Parathyroid adenoma (tissue), 2 donors: ENCODE measurements at regions not wholly inside any gene's neighbourhood (a gene's known extent, or its start where the extent isn't known, plus 50 kb on each side); places are given as distances from the start of the nearest gene placed in this dataset.

Experiments
- H2AFZ ChIP-seq: fragments of 300-600 bp; sonication (generic); one replicate; pipeline ENCODE4 v1.7.0; 2017; ENCODE audit warnings: antibody characterized with exemption, mild to moderate bottlenecking
- H3K27ac ChIP-seq: fragments of 300-600 bp; sonication (generic); one replicate; pipeline ENCODE4 v1.7.0; 2017
- H3K27me3 ChIP-seq: fragments of 300-600 bp; sonication (generic); one replicate; pipeline ENCODE4 v1.7.0; 2017; ENCODE audit warnings: low read length; ENCODE audit not compliant: control insufficient read depth, insufficient read depth
- H3K36me3 ChIP-seq: fragments of 300-600 bp; sonication (generic); one replicate; pipeline ENCODE4 v1.7.0; 2017; ENCODE audit warnings: low read length; ENCODE audit not compliant: control insufficient read depth, insufficient read depth
- H3K4me1 ChIP-seq: fragments of 300-600 bp; sonication (generic); one replicate; pipeline ENCODE4 v1.7.0; 2017; ENCODE audit warnings: control low read depth
- H3K4me2 ChIP-seq: fragments of 300-600 bp; sonication (generic); one replicate; pipeline ENCODE4 v1.7.0; 2017; ENCODE audit warnings: low read length
- H3K4me3 ChIP-seq: fragments of 300-600 bp; sonication (generic); one replicate; pipeline ENCODE4 v1.7.0; 2017; ENCODE audit warnings: low read depth, low read length
- H3K79me2 ChIP-seq: fragments of 300-600 bp; sonication (generic); one replicate; pipeline ENCODE4 v1.7.0; 2017; ENCODE audit warnings: control low read depth
- H3K9ac ChIP-seq: fragments of 300-600 bp; sonication (generic); one replicate; pipeline ENCODE4 v1.7.0; 2017; ENCODE audit warnings: mild to moderate bottlenecking
- H3K9me3 ChIP-seq: fragments of 300-600 bp; sonication (generic); one replicate; pipeline ENCODE4 v1.7.0; 2017; ENCODE audit warnings: low read length; ENCODE audit not compliant: control insufficient read depth
- CTCF ChIP-seq: fragments of 300-600 bp; sonication (generic); IDR thresholded peaks from one replicate; pipeline ENCODE4 v1.7.0; 2017; ENCODE audit warnings: antibody characterized with exemption, mild to moderate bottlenecking
- donor health status: primary hyperparathyroidism.

- Histone ChIP-seq H2AFZ (no peak overlapping the region), H3K9ac (no peak overlapping the region), H3K27me3 (no peaks in the 10 kb centered on the region), H3K4me1 (no peaks in the 10 kb centered on the region), H3K4me3 (no peak overlapping the region), H3K4me2 (no peak overlapping the region), H3K9me3 (no peaks in the 10 kb centered on the region), H3K27ac (no peak overlapping the region), H3K79me2 (no peaks in the 10 kb centered on the region), H3K36me3 (no peaks in the 10 kb centered on the region)
- TF ChIP-seq CTCF = no peak
Measured at GRCh38 chr1:181353526-181353925, 129.8 kb upstream of the CACNA1E start.

- H3K4me3 ChIP-seq = no peak overlapping the region
- H3K36me3 ChIP-seq = no peaks in the 10 kb centered on the region
- no peak overlapping the region for H3K4me2 ChIP-seq
- no peak overlapping the region for H3K9ac ChIP-seq
- H3K27me3 ChIP-seq = no peaks in the 10 kb centered on the region
- no peak overlapping the region for H2AFZ ChIP-seq
- no peaks in the 10 kb centered on the region for H3K4me1 ChIP-seq
- no peaks in the 10 kb centered on the region for H3K79me2 ChIP-seq
- no peak overlapping the region for H3K27ac ChIP-seq
- no peak for TF ChIP-seq CTCF
- H3K9me3 ChIP-seq = no peaks in the 10 kb centered on the region
Measured at GRCh38 chr1:181354865-181355264, 128.5 kb upstream of the CACNA1E start.

GRCh38 chr1:181356505-181357340 is 126.6 kb upstream of the CACNA1E start:
- TF ChIP-seq CTCF = no peak

GRCh38 chr1:181359012-181359411 is 124.3 kb upstream of the CACNA1E start:
- Histone ChIP-seq H3K4me3 (no peak overlapping the region), H3K9me3 (no peaks in the 10 kb centered on the region), H3K4me2 (no peak overlapping the region), H3K79me2 (no peaks in the 10 kb centered on the region), H3K36me3 (no peaks in the 10 kb centered on the region), H3K27me3 (no peaks in the 10 kb centered on the region), H3K9ac (no peak overlapping the region), H3K27ac (no peak overlapping the region), H3K4me1 (no peaks in the 10 kb centered on the region), H2AFZ (no peak overlapping the region)
- no peak for TF ChIP-seq CTCF

More at GRCh38 chr1:181356505-181357340, 126.6 kb upstream of the CACNA1E start:
- Histone ChIP-seq H3K27me3 (no peaks in the 10 kb centered on the region), H3K9me3 (no peaks in the 10 kb centered on the region), H3K4me1 (no peaks in the 10 kb centered on the region), H3K9ac (no peak overlapping the region), H3K79me2 (no peaks in the 10 kb centered on the region), H3K4me3 (no peak overlapping the region), H3K27ac (no peak overlapping the region), H2AFZ (no peak overlapping the region), H3K4me2 (no peak overlapping the region), H3K36me3 (no peaks in the 10 kb centered on the region)

- Histone ChIP-seq H3K4me1 (no peaks in the 10 kb centered on the region), H3K79me2 (no peaks in the 10 kb centered on the region), H2AFZ (no peak overlapping the region), H3K27ac (no peak overlapping the region), H3K4me2 (no peak overlapping the region), H3K36me3 (no peaks in the 10 kb centered on the region), H3K9ac (no peak overlapping the region), H3K4me3 (no peak overlapping the region), H3K9me3 (no peaks in the 10 kb centered on the region), H3K27me3 (no peaks in the 10 kb centered on the region)
- no peak for TF ChIP-seq CTCF
Measured at GRCh38 chr1:181364801-181365200, 118.5 kb upstream of the CACNA1E start.
